Neural progenitor cell (in vitro differentiated cells): ENCODE measurements at regions not wholly inside any gene's neighbourhood (a gene's known extent, or its start where the extent isn't known, plus 50 kb on each side); places are given as distances from the start of the nearest gene placed in this dataset.

ENCODE experiments used
- EZH2 ChIP-seq: fragments of 200-600 bp; sonication (generic); IDR thresholded peaks from 2 replicates; pipeline ENCODE4 v1.6.1; 2017; ENCODE audit warnings: antibody characterized with exemption, mild to moderate bottlenecking, moderate library complexity
- TF ChIP-seq, protein P1 (sequence below): fragments of 200-600 bp; sonication (generic); IDR thresholded peaks from 2 replicates; pipeline ENCODE4 v1.5.1; 2017; ENCODE audit warnings: antibody characterized with exemption, mild to moderate bottlenecking

DNA sequence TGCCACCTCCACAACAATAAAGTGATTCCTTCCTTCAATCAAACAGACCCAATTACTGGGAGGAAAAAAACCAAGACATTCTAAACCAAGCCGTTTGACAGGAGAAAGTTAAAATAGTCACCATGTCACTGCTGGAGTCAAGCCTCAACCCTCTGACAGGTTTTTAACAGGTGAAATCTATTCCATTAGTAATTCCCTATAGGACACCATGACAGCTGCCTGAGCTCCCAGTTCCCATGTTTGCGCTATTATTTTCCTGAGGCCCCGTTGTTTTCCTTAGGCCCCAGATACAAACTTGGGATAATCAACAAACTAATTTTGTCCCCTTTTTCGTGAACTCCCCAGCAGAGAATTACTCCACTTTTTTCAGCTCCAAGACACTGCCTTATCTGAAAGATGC is 113.9 kb downstream of the ARL5B start:
- no peak for TF ChIP-seq EZH2
- TF ChIP-seq, protein P1, sequence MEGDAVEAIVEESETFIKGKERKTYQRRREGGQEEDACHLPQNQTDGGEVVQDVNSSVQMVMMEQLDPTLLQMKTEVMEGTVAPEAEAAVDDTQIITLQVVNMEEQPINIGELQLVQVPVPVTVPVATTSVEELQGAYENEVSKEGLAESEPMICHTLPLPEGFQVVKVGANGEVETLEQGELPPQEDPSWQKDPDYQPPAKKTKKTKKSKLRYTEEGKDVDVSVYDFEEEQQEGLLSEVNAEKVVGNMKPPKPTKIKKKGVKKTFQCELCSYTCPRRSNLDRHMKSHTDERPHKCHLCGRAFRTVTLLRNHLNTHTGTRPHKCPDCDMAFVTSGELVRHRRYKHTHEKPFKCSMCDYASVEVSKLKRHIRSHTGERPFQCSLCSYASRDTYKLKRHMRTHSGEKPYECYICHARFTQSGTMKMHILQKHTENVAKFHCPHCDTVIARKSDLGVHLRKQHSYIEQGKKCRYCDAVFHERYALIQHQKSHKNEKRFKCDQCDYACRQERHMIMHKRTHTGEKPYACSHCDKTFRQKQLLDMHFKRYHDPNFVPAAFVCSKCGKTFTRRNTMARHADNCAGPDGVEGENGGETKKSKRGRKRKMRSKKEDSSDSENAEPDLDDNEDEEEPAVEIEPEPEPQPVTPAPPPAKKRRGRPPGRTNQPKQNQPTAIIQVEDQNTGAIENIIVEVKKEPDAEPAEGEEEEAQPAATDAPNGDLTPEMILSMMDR: no peak
